ENCODE measurements at regions not wholly inside any gene's neighbourhood (a gene's known extent, or its start where the extent isn't known, plus 50 kb on each side); places are given as distances from the start of the nearest gene placed in this dataset.

DNA sequence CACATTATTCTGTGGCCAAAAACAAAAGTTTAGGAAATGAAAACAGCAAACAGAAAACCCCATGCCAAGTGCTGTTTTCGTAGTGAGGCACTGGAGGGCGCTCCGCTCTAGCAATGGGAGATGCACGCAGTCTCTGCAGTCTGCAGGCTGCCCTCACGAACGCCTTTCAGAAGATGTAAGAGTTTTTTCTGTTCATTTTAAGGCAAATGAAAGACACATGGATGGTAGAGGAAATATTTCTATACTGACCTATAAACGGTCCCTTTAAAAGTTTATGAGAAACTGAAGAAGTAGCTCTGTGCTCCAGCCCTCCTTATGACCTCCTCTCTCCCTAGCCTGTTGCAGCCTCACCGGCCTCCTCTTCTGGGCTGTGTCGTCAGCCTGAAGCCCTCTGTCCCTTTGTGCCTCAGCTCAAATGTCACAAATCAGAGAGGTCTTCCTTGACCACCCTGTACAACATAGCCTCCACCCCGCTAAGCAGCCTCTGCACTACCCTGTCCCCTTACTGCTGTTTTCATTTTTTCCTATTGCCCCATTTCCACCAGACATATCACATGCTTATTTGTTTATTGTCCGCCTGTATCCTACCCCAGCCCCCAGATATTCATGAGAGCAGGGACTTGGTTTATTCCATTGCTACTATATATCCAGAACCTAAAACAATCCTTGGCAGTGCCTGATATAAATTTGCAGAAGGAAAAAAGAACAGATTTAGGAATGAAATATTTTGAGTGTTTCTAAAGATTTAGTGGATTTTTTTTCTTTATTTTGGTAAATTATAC is 116.4 kb downstream of the TM9SF2 start (continued):
- TF ChIP-seq EP300 (IDR thresholded peaks at IDR 0.05; ENCODE audit: borderline replicate concordance in 1 of 2, low read depth in 2 of 2, low read length in 2 of 2), result no peak

All from H1 (cell line).